ENCODE measurements at regions not wholly inside any gene's neighbourhood (a gene's known extent, or its start where the extent isn't known, plus 50 kb on each side); places are given as distances from the start of the nearest gene placed in this dataset.

GRCh38 chr12:96101806-96102205 is 66.4 kb upstream of the LTA4H start:
- H3K4me1 ChIP-seq (ENCODE audit: control insufficient read depth in 1 of 2, insufficient read depth in 2 of 2, low read depth in 1 of 2, low read length in 1 of 2) = no peaks in the 10 kb centered on the region
- H3K9me3 ChIP-seq = no peaks in the 10 kb centered on the region
- H3K4me2 ChIP-seq = no peak overlapping the region
- H3K27me3 ChIP-seq (ENCODE audit: insufficient read depth) = no peaks in the 10 kb centered on the region
- WGBS (ENCODE audit: low lambda C conversion rate) = 89% methylated on average over 2 of the region's 2 CpGs
- DNase-seq = no peak
- TF ChIP-seq SIN3A (IDR thresholded peaks at IDR 0.05; ENCODE audit: borderline replicate concordance, low read depth, low read length) = no peak
- no peak for TF ChIP-seq RFX5 (IDR thresholded peaks at IDR 0.05; ENCODE audit: low read length)
- no peak for TF ChIP-seq TCF12 (IDR thresholded peaks at IDR 0.05)
- TF ChIP-seq YY1 (IDR thresholded peaks at IDR 0.05; ENCODE audit: low read depth) = no peak
- TF ChIP-seq MXI1 (IDR thresholded peaks at IDR 0.05; ENCODE audit: low read depth, low read length) = no peak
- no peak for TF ChIP-seq ZBTB33 (IDR thresholded peaks at IDR 0.05; ENCODE audit: borderline replicate concordance, low read depth)
- TF ChIP-seq EP300 (IDR thresholded peaks at IDR 0.05; ENCODE audit: borderline replicate concordance in 1 of 2, low read depth in 1 of 2, low read length in 1 of 2) = no peak
- no peak for TF ChIP-seq SMC3 (IDR thresholded peaks at IDR 0.05; ENCODE audit: low read depth, low read length)
- no peak for TF ChIP-seq GATA2 (CRISPR knock-in tag; IDR thresholded peaks at IDR 0.05)
- no peak for TF ChIP-seq JUND (IDR thresholded peaks at IDR 0.05)
- no peak for TF ChIP-seq POLR2AphosphoS5 (IDR thresholded peaks at IDR 0.05; ENCODE audit: low read depth, low read length)
- no peak for TF ChIP-seq TEAD4 (IDR thresholded peaks at IDR 0.05; ENCODE audit: borderline replicate concordance, insufficient read depth)
- no peak for TF ChIP-seq USF1 (IDR thresholded peaks at IDR 0.05; ENCODE audit: borderline replicate concordance, low read depth)
- no peak for TF ChIP-seq TAF1 (IDR thresholded peaks at IDR 0.05; ENCODE audit: borderline replicate concordance, low read depth, low read length)
- TF ChIP-seq RXRA (IDR thresholded peaks at IDR 0.05; ENCODE audit: borderline replicate concordance, low read depth) = no peak
- no peak for TF ChIP-seq FOXM1 (IDR thresholded peaks at IDR 0.05; ENCODE audit: low read depth)
- CTCF ChIA-PET = interaction anchor here (1.2 to 1.3 kb wide), 2 partner anchors 114 to 415 kb away, joined by 3 read pairs; no protein-coding TSS in a partner anchor
- no peak overlapping the region for H3K4me3 ChIP-seq (ENCODE audit: low read depth in 2 of 2, low read length in 1 of 2)
- no peak overlapping the region for H3K9ac ChIP-seq
- no peak overlapping the region for H3K27ac ChIP-seq (ENCODE audit: low read depth in 2 of 2, low read length in 1 of 2)
- no peaks in the 10 kb centered on the region for H3K36me3 ChIP-seq (replicated peaks in 1 of 2; ENCODE audit: control insufficient read depth in 1 of 2, insufficient read depth in 2 of 2, low read length in 1 of 2)
- no peaks in the 10 kb centered on the region for H3K9me2 ChIP-seq
- H3K79me2 ChIP-seq (ENCODE audit: insufficient read depth) = no peaks in the 10 kb centered on the region
- POLR2A ChIA-PET = no interaction called here
- no peaks in the 10 kb centered on the region for H3F3A ChIP-seq (replicated peaks; ENCODE audit: insufficient read depth)
- no peaks in the 10 kb centered on the region for H4K20me1 ChIP-seq (ENCODE audit: insufficient read depth)
- H2AFZ ChIP-seq (ENCODE audit: low read depth) = no peak overlapping the region

GRCh38 chr12:96103067-96103644 is 67.8 kb upstream of the LTA4H start:
- CTCF ChIA-PET = interaction anchor here (1.2 kb wide), 1 partner anchor 112 kb away, joined by 3 read pairs; no protein-coding TSS in a partner anchor
- no peaks in the 10 kb centered on the region for H3F3A ChIP-seq (replicated peaks; ENCODE audit: insufficient read depth)
- no peaks in the 10 kb centered on the region for H3K4me1 ChIP-seq (ENCODE audit: control insufficient read depth in 1 of 2, insufficient read depth in 2 of 2, low read depth in 1 of 2, low read length in 1 of 2)
- whole genome bisulfite sequencing (ENCODE audit: low lambda C conversion rate) = 80% methylated on average over 8 of the region's 8 CpGs
- H3K4me2 ChIP-seq = no peak overlapping the region
- POLR2A ChIA-PET = no interaction called here
- H3K9me2 ChIP-seq = no peaks in the 10 kb centered on the region
- no peaks in the 10 kb centered on the region for H3K9me3 ChIP-seq
- H4K20me1 ChIP-seq (ENCODE audit: insufficient read depth) = no peaks in the 10 kb centered on the region
- DNase-seq = no peak
- H2AFZ ChIP-seq (ENCODE audit: low read depth) = no peak overlapping the region
- no peak overlapping the region for H3K4me3 ChIP-seq (ENCODE audit: low read depth in 2 of 2, low read length in 1 of 2)
- H3K36me3 ChIP-seq (replicated peaks in 1 of 2; ENCODE audit: control insufficient read depth in 1 of 2, insufficient read depth in 2 of 2, low read length in 1 of 2) = no peaks in the 10 kb centered on the region
- no peaks in the 10 kb centered on the region for H3K27me3 ChIP-seq (ENCODE audit: insufficient read depth)
- H3K79me2 ChIP-seq (ENCODE audit: insufficient read depth) = no peaks in the 10 kb centered on the region
- H3K9ac ChIP-seq = no peak overlapping the region
- H3K27ac ChIP-seq (ENCODE audit: low read depth in 2 of 2, low read length in 1 of 2) = no peak overlapping the region
- TF ChIP-seq CHD2 (IDR thresholded peaks at IDR 0.05; ENCODE audit: low read length, partially characterized antibody) = no peak
- TF ChIP-seq FOXM1 (IDR thresholded peaks at IDR 0.05; ENCODE audit: low read depth) = no peak
- TF ChIP-seq SIN3A (IDR thresholded peaks at IDR 0.05; ENCODE audit: borderline replicate concordance, low read depth, low read length) = no peak
- TF ChIP-seq TAF1 (IDR thresholded peaks at IDR 0.05; ENCODE audit: borderline replicate concordance, low read depth, low read length) = no peak
- TF ChIP-seq FOSL2 (IDR thresholded peaks at IDR 0.05; ENCODE audit: borderline replicate concordance, low read depth) = no peak
- no peak for TF ChIP-seq SMC3 (IDR thresholded peaks at IDR 0.05; ENCODE audit: low read depth, low read length)
- no peak for TF ChIP-seq IRF3 (IDR thresholded peaks at IDR 0.05; ENCODE audit: low read depth, low read length)
- TF ChIP-seq CTCF (IDR thresholded peaks at IDR 0.05) = no peak
- no peak for TF ChIP-seq MXI1 (IDR thresholded peaks at IDR 0.05; ENCODE audit: low read depth, low read length)
- TF ChIP-seq GABPA (IDR thresholded peaks at IDR 0.05; ENCODE audit: low read depth) = no peak
- TF ChIP-seq RFX5 (IDR thresholded peaks at IDR 0.05; ENCODE audit: low read length) = no peak
- no peak for TF ChIP-seq EP300 (IDR thresholded peaks at IDR 0.05; ENCODE audit: borderline replicate concordance in 1 of 2, low read depth in 1 of 2, low read length in 1 of 2)
- no peak for TF ChIP-seq FOXJ3 (CRISPR knock-in tag; IDR thresholded peaks at IDR 0.05)
- TF ChIP-seq TCF12 (IDR thresholded peaks at IDR 0.05) = no peak
- no peak for TF ChIP-seq ELF1 (IDR thresholded peaks at IDR 0.05)
